ENCODE measurements at regions not wholly inside any gene's neighbourhood (a gene's known extent, or its start where the extent isn't known, plus 50 kb on each side); places are given as distances from the start of the nearest gene placed in this dataset.

GRCh38 chr12:94783343-94783742 is 133.0 kb upstream of the TMCC3 start:
- DNase-seq (ENCODE audit: low spot score) = no peak

GRCh38 chr12:94781835-94782234 is 131.5 kb upstream of the TMCC3 start:
- DNase-seq (ENCODE audit: low spot score) = no peak

- no peak for DNase-seq (ENCODE audit: low spot score)
Measured at GRCh38 chr12:94779485-94779884, 129.1 kb upstream of the TMCC3 start.

GRCh38 chr12:94777936-94778335 is 127.6 kb upstream of the TMCC3 start:
- no peak for DNase-seq (ENCODE audit: low spot score)

GRCh38 chr12:94775710-94776109 is 125.4 kb upstream of the TMCC3 start:
- DNase-seq (ENCODE audit: low spot score) = no peak

- DNase-seq (ENCODE audit: low spot score) = no peak
Measured at GRCh38 chr12:94771741-94772140, 121.4 kb upstream of the TMCC3 start.

GRCh38 chr12:94771199-94771598 is 120.8 kb upstream of the TMCC3 start:
- DNase-seq (ENCODE audit: low spot score) = no peak

- no peak for DNase-seq (ENCODE audit: low spot score)
Measured at GRCh38 chr12:94770791-94771190, 120.4 kb upstream of the TMCC3 start.

GRCh38 chr12:94769776-94770759 is 119.7 kb upstream of the TMCC3 start:
- no peak for DNase-seq (ENCODE audit: low spot score)

- DNase-seq (ENCODE audit: low spot score) = no peak
Measured at GRCh38 chr12:94769047-94769420, 118.7 kb upstream of the TMCC3 start.

- no peak for DNase-seq (ENCODE audit: low spot score)
Measured at GRCh38 chr12:94768398-94769046, 118.2 kb upstream of the TMCC3 start.

- DNase-seq (ENCODE audit: low spot score) = no peak
Measured at GRCh38 chr12:94767956-94768355, 117.6 kb upstream of the TMCC3 start.

- DNase-seq (ENCODE audit: low spot score) = no peak
Measured at GRCh38 chr12:94766397-94766796, 116.0 kb upstream of the TMCC3 start.

GRCh38 chr12:94763462-94763861 is 113.1 kb upstream of the TMCC3 start:
- DNase-seq (ENCODE audit: low spot score) = no peak

- no peak for DNase-seq (ENCODE audit: low spot score)
Measured at GRCh38 chr12:94762943-94763342, 112.6 kb upstream of the TMCC3 start.

GRCh38 chr12:94762259-94762942 is 112.0 kb upstream of the TMCC3 start:
- DNase-seq (ENCODE audit: low spot score) = no peak

- DNase-seq (ENCODE audit: low spot score) = no peak
Measured at GRCh38 chr12:94761559-94761958, 111.2 kb upstream of the TMCC3 start.

- DNase-seq (ENCODE audit: low spot score) = no peak
Measured at GRCh38 chr12:94760786-94761185, 110.4 kb upstream of the TMCC3 start.

- no peak for DNase-seq (ENCODE audit: low spot score)
Measured at GRCh38 chr12:94756789-94757188, 106.4 kb upstream of the TMCC3 start.

GRCh38 chr12:94755598-94755997 is 105.2 kb upstream of the TMCC3 start:
- DNase-seq (ENCODE audit: low spot score) = no peak

GRCh38 chr12:94754653-94755052 is 104.3 kb upstream of the TMCC3 start:
- no peak for DNase-seq (ENCODE audit: low spot score)

GRCh38 chr12:94753036-94753679 is 102.8 kb upstream of the TMCC3 start:
- DNase-seq (ENCODE audit: low spot score) = no peak
